Stimulated activated memory B cell treated with anti-CD40 and anti-IgM and Interleukin-4, amounts not matched to agents 10 μg/mL and 1 μg/mL and 100 μg/mL, for 72 hours (primary cell): ENCODE measurements at regions not wholly inside any gene's neighbourhood (a gene's known extent, or its start where the extent isn't known, plus 50 kb on each side); places are given as distances from the start of the nearest gene placed in this dataset.

Experiments used
- ATAC-seq: fragments of 150-1000 bp; cut with Tn5 transposase; 2 replicates; pipeline ENCODE4 v1.10.0; 2021
- H3K27ac Mint-ChIP-seq: one replicate; pipeline ENCODE4 v1.8.0; 2022; ENCODE audit warnings: mild to moderate bottlenecking, mixed read lengths
- H3K27me3 Mint-ChIP-seq: one replicate; pipeline ENCODE4 v1.8.0; 2022; ENCODE audit warnings: mixed read lengths
- H3K36me3 Mint-ChIP-seq: one replicate; pipeline ENCODE4 v1.8.0; 2022; ENCODE audit warnings: mixed read lengths
- H3K4me1 Mint-ChIP-seq: one replicate; pipeline ENCODE4 v1.8.0; 2022; ENCODE audit warnings: mixed read lengths
- H3K4me3 Mint-ChIP-seq: one replicate; pipeline ENCODE4 v1.8.0; 2022; ENCODE audit warnings: mild to moderate bottlenecking, moderate library complexity, mixed read lengths
- H3K9me3 Mint-ChIP-seq: one replicate; pipeline ENCODE4 v1.8.0; 2022; ENCODE audit warnings: mixed read lengths

GRCh38 chr2:23131066-23131575 lies 253.9 kb upstream of the KLHL29 start:
- no peaks in the 10 kb centered on the region for H3K4me1 Mint-ChIP-seq
- no peak for ATAC-seq
- no peaks in the 10 kb centered on the region for H3K36me3 Mint-ChIP-seq
- no peak overlapping the region for H3K4me3 Mint-ChIP-seq
- peaks cover 16% of the 10 kb centered on the region for H3K27me3 Mint-ChIP-seq
- H3K27ac Mint-ChIP-seq, result no peak overlapping the region
- H3K9me3 Mint-ChIP-seq, result peaks cover 10% of the 10 kb centered on the region

- no peak for ATAC-seq
- Mint-ChIP-seq H3K27me3 (peaks cover 16% of the 10 kb centered on the region), H3K4me3 (no peak overlapping the region), H3K36me3 (no peaks in the 10 kb centered on the region), H3K27ac (no peak overlapping the region), H3K9me3 (peaks cover 10% of the 10 kb centered on the region), H3K4me1 (no peaks in the 10 kb centered on the region)
Measured at GRCh38 chr2:23132000-23132399, 253.0 kb upstream of the KLHL29 start.

- Mint-ChIP-seq H3K4me1 (no peaks in the 10 kb centered on the region), H3K27ac (no peak overlapping the region), H3K4me3 (no peak overlapping the region), H3K27me3 (peaks cover 12% of the 10 kb centered on the region), H3K36me3 (no peaks in the 10 kb centered on the region), H3K9me3 (peaks cover 10% of the 10 kb centered on the region)
- ATAC-seq, result no peak
Measured at GRCh38 chr2:23132823-23133595, 252.0 kb upstream of the KLHL29 start.

- no peaks in the 10 kb centered on the region for H3K4me1 Mint-ChIP-seq
Measured at GRCh38 chr2:23134726-23135125, 250.3 kb upstream of the KLHL29 start.

GRCh38 chr2:23135481-23136100 lies 249.4 kb upstream of the KLHL29 start:
- Mint-ChIP-seq H3K4me1 (no peaks in the 10 kb centered on the region), H3K9me3 (peaks cover 7% of the 10 kb centered on the region), H3K27ac (no peak overlapping the region), H3K27me3 (no peaks in the 10 kb centered on the region), H3K36me3 (no peaks in the 10 kb centered on the region), H3K4me3 (no peak overlapping the region)
- no peak for ATAC-seq

More at GRCh38 chr2:23134726-23135125, 250.3 kb upstream of the KLHL29 start:
- no peaks in the 10 kb centered on the region for H3K27me3 Mint-ChIP-seq
- no peak overlapping the region for H3K4me3 Mint-ChIP-seq
- no peaks in the 10 kb centered on the region for H3K36me3 Mint-ChIP-seq
- peaks cover 7% of the 10 kb centered on the region for H3K9me3 Mint-ChIP-seq
- no peak overlapping the region for H3K27ac Mint-ChIP-seq
- ATAC-seq, result no peak

- Mint-ChIP-seq H3K27ac (no peak overlapping the region), H3K4me3 (no peak overlapping the region), H3K36me3 (no peaks in the 10 kb centered on the region), H3K27me3 (no peaks in the 10 kb centered on the region), H3K9me3 (peaks cover 7% of the 10 kb centered on the region), H3K4me1 (no peaks in the 10 kb centered on the region)
- no peak for ATAC-seq
Measured at GRCh38 chr2:23137166-23137565, 247.8 kb upstream of the KLHL29 start.

GRCh38 chr2:23138701-23139100 lies 246.3 kb upstream of the KLHL29 start:
- Mint-ChIP-seq H3K9me3 (no peaks in the 10 kb centered on the region), H3K36me3 (no peaks in the 10 kb centered on the region), H3K27me3 (no peaks in the 10 kb centered on the region), H3K27ac (no peak overlapping the region), H3K4me1 (no peaks in the 10 kb centered on the region), H3K4me3 (no peak overlapping the region)
- ATAC-seq, result no peak

GRCh38 chr2:23145460-23145859 lies 239.5 kb upstream of the KLHL29 start:
- no peak for ATAC-seq
- H3K9me3 Mint-ChIP-seq, result no peaks in the 10 kb centered on the region
- peaks cover 10% of the 10 kb centered on the region for H3K27me3 Mint-ChIP-seq
- H3K4me3 Mint-ChIP-seq, result no peak overlapping the region
- H3K36me3 Mint-ChIP-seq, result no peaks in the 10 kb centered on the region
- no peaks in the 10 kb centered on the region for H3K4me1 Mint-ChIP-seq
- no peak overlapping the region for H3K27ac Mint-ChIP-seq

GRCh38 chr2:23146011-23146410 lies 239.0 kb upstream of the KLHL29 start:
- H3K27me3 Mint-ChIP-seq, result peaks cover 10% of the 10 kb centered on the region
- no peak overlapping the region for H3K4me3 Mint-ChIP-seq
- no peaks in the 10 kb centered on the region for H3K9me3 Mint-ChIP-seq
- H3K36me3 Mint-ChIP-seq, result no peaks in the 10 kb centered on the region
- no peak for ATAC-seq
- no peak overlapping the region for H3K27ac Mint-ChIP-seq
- H3K4me1 Mint-ChIP-seq, result no peaks in the 10 kb centered on the region

- peak; percentile 17 for ATAC-seq
- no peaks in the 10 kb centered on the region for H3K9me3 Mint-ChIP-seq
- no peak overlapping the region for H3K4me3 Mint-ChIP-seq
- no peak overlapping the region for H3K27ac Mint-ChIP-seq
- no peaks in the 10 kb centered on the region for H3K36me3 Mint-ChIP-seq
- H3K27me3 Mint-ChIP-seq, result peaks cover 10% of the 10 kb centered on the region
- H3K4me1 Mint-ChIP-seq, result no peaks in the 10 kb centered on the region
Measured at GRCh38 chr2:23148342-23148741, 236.6 kb upstream of the KLHL29 start.

GRCh38 chr2:23149777-23150176 lies 235.2 kb upstream of the KLHL29 start:
- no peaks in the 10 kb centered on the region for H3K36me3 Mint-ChIP-seq
- H3K4me1 Mint-ChIP-seq, result no peaks in the 10 kb centered on the region
- no peak for ATAC-seq
- H3K9me3 Mint-ChIP-seq, result peaks cover 2% of the 10 kb centered on the region
- H3K27me3 Mint-ChIP-seq, result peaks cover 10% of the 10 kb centered on the region
- no peak overlapping the region for H3K4me3 Mint-ChIP-seq
- H3K27ac Mint-ChIP-seq, result no peak overlapping the region

- peaks cover 2% of the 10 kb centered on the region for H3K9me3 Mint-ChIP-seq
- H3K36me3 Mint-ChIP-seq, result no peaks in the 10 kb centered on the region
- H3K4me1 Mint-ChIP-seq, result no peaks in the 10 kb centered on the region
- no peak for ATAC-seq
- H3K27ac Mint-ChIP-seq, result no peak overlapping the region
- no peaks in the 10 kb centered on the region for H3K27me3 Mint-ChIP-seq
- no peak overlapping the region for H3K4me3 Mint-ChIP-seq
Measured at GRCh38 chr2:23153484-23153883, 231.5 kb upstream of the KLHL29 start.

- H3K36me3 Mint-ChIP-seq, result no peaks in the 10 kb centered on the region
- no peak for ATAC-seq
- H3K27me3 Mint-ChIP-seq, result no peaks in the 10 kb centered on the region
- no peak overlapping the region for H3K27ac Mint-ChIP-seq
- H3K9me3 Mint-ChIP-seq, result peaks cover 2% of the 10 kb centered on the region
- H3K4me3 Mint-ChIP-seq, result no peak overlapping the region
- H3K4me1 Mint-ChIP-seq, result no peaks in the 10 kb centered on the region
Measured at GRCh38 chr2:23155022-23155421, 230.0 kb upstream of the KLHL29 start.

GRCh38 chr2:23157812-23158211 lies 227.2 kb upstream of the KLHL29 start:
- H3K27me3 Mint-ChIP-seq, result no peaks in the 10 kb centered on the region
- no peak for ATAC-seq
- peaks cover 2% of the 10 kb centered on the region for H3K9me3 Mint-ChIP-seq
- H3K36me3 Mint-ChIP-seq, result no peaks in the 10 kb centered on the region
- no peak overlapping the region for H3K27ac Mint-ChIP-seq
- no peaks in the 10 kb centered on the region for H3K4me1 Mint-ChIP-seq
- no peak overlapping the region for H3K4me3 Mint-ChIP-seq

- Mint-ChIP-seq H3K9me3 (peaks cover 2% of the 10 kb centered on the region), H3K27ac (no peak overlapping the region), H3K27me3 (no peaks in the 10 kb centered on the region)
Measured at GRCh38 chr2:23158306-23158705, 226.7 kb upstream of the KLHL29 start.

More at GRCh38 chr2:23158306-23158705, 226.7 kb upstream of the KLHL29 start:
- H3K4me3 Mint-ChIP-seq, result no peak overlapping the region
- H3K36me3 Mint-ChIP-seq, result no peaks in the 10 kb centered on the region
- ATAC-seq, result no peak
- H3K4me1 Mint-ChIP-seq, result no peaks in the 10 kb centered on the region
